ENCODE measurements at regions not wholly inside any gene's neighbourhood (a gene's known extent, or its start where the extent isn't known, plus 50 kb on each side); places are given as distances from the start of the nearest gene placed in this dataset.

DNA sequence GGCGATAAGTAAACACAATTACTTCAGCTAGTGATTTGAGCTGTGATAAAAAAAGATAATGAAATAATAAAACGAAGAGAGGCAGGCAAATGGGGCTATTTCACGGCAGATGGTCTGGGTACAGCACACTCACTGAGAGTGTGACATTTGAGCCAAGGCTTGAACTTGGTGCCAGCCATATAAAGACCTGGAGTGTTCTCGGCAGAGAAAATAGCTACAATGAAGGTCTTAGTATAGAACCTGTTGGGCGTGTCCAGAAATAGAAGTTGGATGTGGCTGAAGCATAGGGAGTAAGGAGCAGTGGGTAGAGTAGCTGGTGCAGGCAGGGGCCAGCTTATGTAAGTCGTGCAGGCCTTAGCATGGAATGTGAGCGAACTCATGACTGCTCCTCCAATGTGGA lies 660.3 kb upstream of the WWC1 start:
- Histone ChIP-seq H3K36me3 (ENCODE audit: insufficient read depth, low read length) (no peaks in the 10 kb centered on the region), H3K4me1 (ENCODE audit: insufficient read depth, low read length, severe bottlenecking) (no peaks in the 10 kb centered on the region), H3K79me2 (ENCODE audit: insufficient read depth, low read length) (no peaks in the 10 kb centered on the region), H3K27ac (ENCODE audit: low read depth, low read length, poor library complexity, severe bottlenecking) (no peak overlapping the region), H2AFZ (ENCODE audit: low read length) (no peak overlapping the region), H3K9me3 (ENCODE audit: low read length) (no peaks in the 10 kb centered on the region), H3K9me2 (ENCODE audit: low read depth, low read length) (no peaks in the 10 kb centered on the region), H4K20me1 (ENCODE audit: insufficient read depth, low read length) (no peaks in the 10 kb centered on the region), H3K9ac (ENCODE audit: low read length) (no peak overlapping the region), H3K27me3 (ENCODE audit: insufficient read depth, low read length) (no peaks in the 10 kb centered on the region), H3K4me3 (ENCODE audit: low read depth, low read length, poor library complexity, severe bottlenecking) (no peak overlapping the region), H3K4me2 (ENCODE audit: low read length) (no peak overlapping the region), H3F3A (ENCODE audit: insufficient read depth, low read length) (no peaks in the 10 kb centered on the region)
- TF ChIP-seq CTCF (IDR thresholded peaks at IDR 0.05; ENCODE audit: low read length) = no peak

GRCh38 chr5:167633114-167633513 lies 658.3 kb upstream of the WWC1 start:
- H3K9ac ChIP-seq (ENCODE audit: low read length) = no peak overlapping the region
- no peaks in the 10 kb centered on the region for H4K20me1 ChIP-seq (ENCODE audit: insufficient read depth, low read length)
- no peaks in the 10 kb centered on the region for H3K4me1 ChIP-seq (ENCODE audit: insufficient read depth, low read length, severe bottlenecking)
- no peaks in the 10 kb centered on the region for H3F3A ChIP-seq (ENCODE audit: insufficient read depth, low read length)
- H3K9me3 ChIP-seq (ENCODE audit: low read length) = no peaks in the 10 kb centered on the region
- no peaks in the 10 kb centered on the region for H3K27me3 ChIP-seq (ENCODE audit: insufficient read depth, low read length)
- TF ChIP-seq CTCF (IDR thresholded peaks at IDR 0.05; ENCODE audit: low read length) (no peak), EZH2 (IDR thresholded peaks at IDR 0.05; ENCODE audit: borderline replicate concordance, low read length) (no peak)
- H3K4me2 ChIP-seq (ENCODE audit: low read length) = no peak overlapping the region
- no peak overlapping the region for H2AFZ ChIP-seq (ENCODE audit: low read length)
- H3K36me3 ChIP-seq (ENCODE audit: insufficient read depth, low read length) = no peaks in the 10 kb centered on the region
- no peaks in the 10 kb centered on the region for H3K79me2 ChIP-seq (ENCODE audit: insufficient read depth, low read length)
- H3K9me2 ChIP-seq (ENCODE audit: low read depth, low read length) = no peaks in the 10 kb centered on the region
- H3K4me3 ChIP-seq (ENCODE audit: low read depth, low read length, poor library complexity, severe bottlenecking) = no peak overlapping the region
- no peak overlapping the region for H3K27ac ChIP-seq (ENCODE audit: low read depth, low read length, poor library complexity, severe bottlenecking)

GRCh38 chr5:167633931-167634341 lies 657.5 kb upstream of the WWC1 start:
- H3K79me2 ChIP-seq (ENCODE audit: insufficient read depth, low read length) = no peaks in the 10 kb centered on the region
- no peaks in the 10 kb centered on the region for H3K27me3 ChIP-seq (ENCODE audit: insufficient read depth, low read length)
- H3K27ac ChIP-seq (ENCODE audit: low read depth, low read length, poor library complexity, severe bottlenecking) = no peak overlapping the region
- no peaks in the 10 kb centered on the region for H4K20me1 ChIP-seq (ENCODE audit: insufficient read depth, low read length)
- H3K4me1 ChIP-seq (ENCODE audit: insufficient read depth, low read length, severe bottlenecking) = no peaks in the 10 kb centered on the region
- no peak overlapping the region for H3K4me2 ChIP-seq (ENCODE audit: low read length)
- H3K4me3 ChIP-seq (ENCODE audit: low read depth, low read length, poor library complexity, severe bottlenecking) = no peak overlapping the region
- no peaks in the 10 kb centered on the region for H3K9me3 ChIP-seq (ENCODE audit: low read length)
- no peaks in the 10 kb centered on the region for H3K9me2 ChIP-seq (ENCODE audit: low read depth, low read length)
- H2AFZ ChIP-seq (ENCODE audit: low read length) = no peak overlapping the region
- H3F3A ChIP-seq (ENCODE audit: insufficient read depth, low read length) = no peaks in the 10 kb centered on the region
- H3K36me3 ChIP-seq (ENCODE audit: insufficient read depth, low read length) = no peaks in the 10 kb centered on the region
- no peak overlapping the region for H3K9ac ChIP-seq (ENCODE audit: low read length)
- TF ChIP-seq CTCF (IDR thresholded peaks at IDR 0.05; ENCODE audit: low read length) = no peak
- TF ChIP-seq EZH2 (IDR thresholded peaks at IDR 0.05; ENCODE audit: borderline replicate concordance, low read length) = no peak
